GM12878 (cell line): ENCODE measurements at regions not wholly inside any gene's neighbourhood (a gene's known extent, or its start where the extent isn't known, plus 50 kb on each side); places are given as distances from the start of the nearest gene placed in this dataset.

Experiments used
- ATAC-seq: fragments of 200-7000 bp; cut with Tn5 transposase; 3 replicates; pipeline ENCODE4 v1.9.1; 2020; ENCODE audit warnings: mild to moderate bottlenecking, moderate library complexity
- BruUV-seq: library from RNA; stranded (reverse); fragments of 400-500 nt; replicated peaks from 2 replicates; lab custom pipeline; 2021; lab: Mats Ljungman, UMichigan
- CTCF ChIA-PET: fragments of 300-600 bp; sonication (Branson Sonifier 250); formaldehyde crosslinking; extraction: SDS; loops from one replicate; lab custom pipeline; 2021; ENCODE audit warnings: inconsistent platforms; lab: Yijun Ruan, JAX
- POLR2A ChIA-PET: fragments of 350-600 bp; formaldehyde crosslinking; extraction: SDS; loops from one replicate; lab custom pipeline; 2021; ENCODE audit warnings: inconsistent platforms; lab: Charles Lee
- RAD21 ChIA-PET: fragments of 300-600 bp; sonication (Branson Sonifier 250); formaldehyde crosslinking; loops from one replicate; lab custom pipeline; 2023; ENCODE audit warnings: antibody characterized with exemption; ENCODE audit not compliant: unreplicated experiment; lab: Charles Lee
- SMC1A ChIA-PET: fragments of 300-600 bp; sonication (Branson Sonifier 250); formaldehyde crosslinking; loops from one replicate; lab custom pipeline; 2023; ENCODE audit not compliant: unreplicated experiment, uncharacterized antibody; lab: Charles Lee
- DNase-seq: peaks from one replicate; pipeline ENCODE4 v3.0.0-alpha.2; 2011; ENCODE audit warnings: low read depth, low spot score
- FAIRE-seq: peaks from 3 replicates; lab custom pipeline; 2011; peaks lifted over from hg19 to GRCh38; lab: Jason Lieb, UNC
- H2AFZ ChIP-seq: 2 replicates; pipeline ENCODE4 v1.6.0; 2011; ENCODE audit warnings: low read depth, low read length, control low read depth; ENCODE audit not compliant: control insufficient read depth
- H3K27ac ChIP-seq: 2 replicates; pipeline ENCODE4 v1.5.1; 2011; ENCODE audit warnings: control low read depth; ENCODE audit not compliant: control insufficient read depth, insufficient read depth
- H3K27me3 ChIP-seq, 2 experiments: replicated peaks in 1 of 2; 2 replicates each; pipeline versions ENCODE4 v1.6.0 to v1.6.1; 2011; ENCODE audit warnings: low read length in 1 of 2; ENCODE audit not compliant: control insufficient read depth in 2 of 2, insufficient read depth in 2 of 2
- H3K36me3 ChIP-seq, 2 experiments: 2 replicates each; pipeline ENCODE4 v1.5.1; 2011; ENCODE audit warnings: low read length in 1 of 2; ENCODE audit not compliant: control insufficient read depth in 2 of 2, insufficient read depth in 2 of 2
- H3K4me1 ChIP-seq: 2 replicates; pipeline ENCODE4 v1.6.1; 2011; ENCODE audit warnings: mild to moderate bottlenecking, low read length, moderate library complexity, mixed read lengths; ENCODE audit not compliant: control insufficient read depth, insufficient read depth
- H3K4me2 ChIP-seq: 2 replicates; pipeline ENCODE4 v1.6.0; 2011; ENCODE audit warnings: control low read depth; ENCODE audit not compliant: control insufficient read depth, insufficient read depth
- H3K4me3 ChIP-seq: fragments of 200-600 bp; sonication (generic); 2 replicates; pipeline ENCODE4 v1.5.1; 2016
- H3K79me2 ChIP-seq: 2 replicates; pipeline ENCODE4 v1.6.0; 2011; ENCODE audit warnings: low read length; ENCODE audit not compliant: control insufficient read depth, insufficient read depth
- H3K9ac ChIP-seq: 2 replicates; pipeline ENCODE4 v1.8.0; 2011; ENCODE audit warnings: low read length, control low read depth, mixed read lengths; ENCODE audit not compliant: control insufficient read depth, insufficient read depth
- H3K9me3 ChIP-seq: replicated peaks from 3 replicates; pipeline ENCODE4 v1.5.1; 2011; ENCODE audit warnings: mild to moderate bottlenecking, low read length; ENCODE audit not compliant: control insufficient read depth, insufficient read depth
- H4K20me1 ChIP-seq: 2 replicates; pipeline ENCODE4 v1.6.0; 2011; ENCODE audit not compliant: control insufficient read depth, insufficient read depth
- BHLHE40 ChIP-seq, 2 experiments: fragments of 450-650 bp in 1 of 2; IDR thresholded peaks; 2 replicates each; pipeline ENCODE4 v1.6.1; 2011 to 2017; ENCODE audit warnings: low read depth in 2 of 2, borderline replicate concordance in 1 of 2, improper control_type of control experiment in 1 of 2, low read length in 1 of 2, mild to moderate bottlenecking in 1 of 2
- DPF2 ChIP-seq: fragments of 450-650 bp; IDR thresholded peaks from 2 replicates; pipeline ENCODE4 v1.6.1; 2017; ENCODE audit warnings: mild to moderate bottlenecking
- WGBS: methylation state at CpG from one replicate; pipeline ENCODE4 v1.1.6; 2016; ENCODE audit warnings: low lambda C conversion rate; ENCODE audit not compliant: insufficient replicate concordance, insufficient coverage; ENCODE audit errors: missing lambda C conversion rate; 5-methylcytosine and 5-hydroxymethylcytosine counted together
- in situ Hi-C: fragments of 300-500 bp; cut with MboI; formaldehyde crosslinking; loops from 9 replicates; pipeline ENCODE4 v1.14.3; 2018; ENCODE audit warnings: mixed read lengths
- intact Hi-C: fragments of 100-400 bp; cut with micrococcal nuclease; formaldehyde crosslinking; loops from one replicate; pipeline ENCODE4 v1.14.2; 2022; ENCODE audit not compliant: unreplicated experiment
- TF ChIP-seq, protein P1 (sequence below): fragments of 450-650 bp; IDR thresholded peaks from 2 replicates; pipeline ENCODE4 v1.6.1; 2017; ENCODE audit warnings: mild to moderate bottlenecking, moderate library complexity

DNA sequence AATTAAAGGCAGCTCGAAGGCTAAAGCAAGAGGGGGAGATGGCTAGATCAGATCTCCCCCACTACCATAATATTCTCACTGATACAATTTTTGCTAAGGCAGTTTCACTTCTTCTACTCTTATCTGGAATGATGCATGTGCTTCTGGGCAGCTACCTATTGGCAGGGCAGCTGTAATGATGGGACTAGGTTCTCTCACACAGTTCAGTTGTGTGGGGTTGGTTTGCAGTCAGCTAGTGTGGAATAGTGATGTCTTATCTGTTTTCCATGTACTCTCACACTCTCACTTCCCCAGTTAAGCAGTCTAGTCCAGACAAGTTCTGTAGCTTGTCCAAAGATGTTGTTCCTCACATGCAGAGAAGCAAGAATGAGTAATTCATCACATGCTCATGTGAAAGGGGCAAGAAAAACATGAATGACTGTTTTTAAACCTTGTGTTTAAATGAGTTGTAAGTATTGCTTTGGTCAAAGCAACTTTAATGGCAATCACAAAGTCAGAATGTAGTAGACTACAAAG is 836.1 kb downstream of the CBLN2 start:
- ChIA-PET SMC1A (no interaction called here), RAD21 (no interaction called here)

More for the DNA sequence above, 836.1 kb downstream of the CBLN2 start:
- Histone ChIP-seq H3K27ac (no peak overlapping the region), H3K36me3 (no peaks in the 10 kb centered on the region), H3K27me3 (no peaks in the 10 kb centered on the region), H3K4me3 (no peak overlapping the region), H3K4me1 (no peaks in the 10 kb centered on the region), H3K79me2 (no peaks in the 10 kb centered on the region), H3K9ac (no peak overlapping the region), H2AFZ (no peak overlapping the region), H3K9me3 (no peaks in the 10 kb centered on the region), H4K20me1 (no peaks in the 10 kb centered on the region), H3K4me2 (no peak overlapping the region)
- TF ChIP-seq DPF2: no peak
- TF ChIP-seq, protein P1, sequence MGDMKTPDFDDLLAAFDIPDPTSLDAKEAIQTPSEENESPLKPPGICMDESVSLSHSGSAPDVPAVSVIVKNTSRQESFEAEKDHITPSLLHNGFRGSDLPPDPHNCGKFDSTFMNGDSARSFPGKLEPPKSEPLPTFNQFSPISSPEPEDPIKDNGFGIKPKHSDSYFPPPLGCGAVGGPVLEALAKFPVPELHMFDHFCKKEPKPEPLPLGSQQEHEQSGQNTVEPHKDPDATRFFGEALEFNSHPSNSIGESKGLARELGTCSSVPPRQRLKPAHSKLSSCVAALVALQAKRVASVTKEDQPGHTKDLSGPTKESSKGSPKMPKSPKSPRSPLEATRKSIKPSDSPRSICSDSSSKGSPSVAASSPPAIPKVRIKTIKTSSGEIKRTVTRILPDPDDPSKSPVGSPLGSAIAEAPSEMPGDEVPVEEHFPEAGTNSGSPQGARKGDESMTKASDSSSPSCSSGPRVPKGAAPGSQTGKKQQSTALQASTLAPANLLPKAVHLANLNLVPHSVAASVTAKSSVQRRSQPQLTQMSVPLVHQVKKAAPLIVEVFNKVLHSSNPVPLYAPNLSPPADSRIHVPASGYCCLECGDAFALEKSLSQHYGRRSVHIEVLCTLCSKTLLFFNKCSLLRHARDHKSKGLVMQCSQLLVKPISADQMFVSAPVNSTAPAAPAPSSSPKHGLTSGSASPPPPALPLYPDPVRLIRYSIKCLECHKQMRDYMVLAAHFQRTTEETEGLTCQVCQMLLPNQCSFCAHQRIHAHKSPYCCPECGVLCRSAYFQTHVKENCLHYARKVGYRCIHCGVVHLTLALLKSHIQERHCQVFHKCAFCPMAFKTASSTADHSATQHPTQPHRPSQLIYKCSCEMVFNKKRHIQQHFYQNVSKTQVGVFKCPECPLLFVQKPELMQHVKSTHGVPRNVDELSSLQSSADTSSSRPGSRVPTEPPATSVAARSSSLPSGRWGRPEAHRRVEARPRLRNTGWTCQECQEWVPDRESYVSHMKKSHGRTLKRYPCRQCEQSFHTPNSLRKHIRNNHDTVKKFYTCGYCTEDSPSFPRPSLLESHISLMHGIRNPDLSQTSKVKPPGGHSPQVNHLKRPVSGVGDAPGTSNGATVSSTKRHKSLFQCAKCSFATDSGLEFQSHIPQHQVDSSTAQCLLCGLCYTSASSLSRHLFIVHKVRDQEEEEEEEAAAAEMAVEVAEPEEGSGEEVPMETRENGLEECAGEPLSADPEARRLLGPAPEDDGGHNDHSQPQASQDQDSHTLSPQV: no peak
- peak in 1 of 2 experiments; percentile 6; a peak in 1 of 4 replicates for TF ChIP-seq BHLHE40 (IDR thresholded peaks at IDR 0.05; ENCODE audit: borderline replicate concordance in 1 of 2, low read depth in 2 of 2, low read length in 1 of 2)
- intact Hi-C loops: no loop called here
- POLR2A ChIA-PET: no interaction called here
- CTCF ChIA-PET: no interaction called here
- no peak for FAIRE-seq
- BruUV-seq: no TSS peak
- 0% methylated on average over 1 of the region's 1 CpG for WGBS
- in situ Hi-C loops: no loop called here
- no peak for DNase-seq
- no peak for ATAC-seq
